ENCODE measurements at regions not wholly inside any gene's neighbourhood (a gene's known extent, or its start where the extent isn't known, plus 50 kb on each side); places are given as distances from the start of the nearest gene placed in this dataset.
"Not testable (repeated sequence)": the region's sequence is repeated elsewhere in the genome, so short reads cannot be mapped to it uniquely, and the experiment has no call there.

GRCh38 chr10:78342827-78343653, 309.4 kb downstream of the RPS24 start (continued):
- TF ChIP-seq ATF3 (IDR thresholded peaks at IDR 0.05) (no peak), POLR2AphosphoS5 (IDR thresholded peaks at IDR 0.05; ENCODE audit: low read depth, low read length) (no peak)

- H3K9me3 ChIP-seq (ENCODE audit: control insufficient read depth in 1 of 2, insufficient read depth in 1 of 2, low read depth in 1 of 2, low read length in 2 of 2); H3K27me3 ChIP-seq (ENCODE audit: insufficient read depth, low read length); H3K4me3 ChIP-seq (replicated peaks in 1 of 2; ENCODE audit: low read depth in 1 of 2, low read length in 2 of 2); H2AFZ ChIP-seq (ENCODE audit: low read depth, low read length, poor library complexity, severe bottlenecking); H3K27ac ChIP-seq (ENCODE audit: low read depth, low read length); ATAC-seq; CTCF ChIA-PET; H3K9ac ChIP-seq (ENCODE audit: low read length); DNase-seq (ENCODE audit: low read depth, low spot score); H3K36me3 ChIP-seq (ENCODE audit: control insufficient read depth in 1 of 2, insufficient read depth in 2 of 2, low read length in 2 of 2); intact Hi-C loops (cut with micrococcal nuclease); RAD21 ChIA-PET (ENCODE audit: low non-redundant PET in 1 of 2, low total read pairs in 2 of 2, uncharacterized antibody in 2 of 2, unreplicated experiment in 2 of 2); H4K20me1 ChIP-seq (ENCODE audit: insufficient read depth); BruUV-seq (replicated peaks); H3K79me2 ChIP-seq (ENCODE audit: insufficient read depth, low read length); H3K9me2 ChIP-seq (ENCODE audit: insufficient read depth); H3K4me1 ChIP-seq (ENCODE audit: control insufficient read depth in 1 of 2, insufficient read depth in 2 of 2, low read length in 2 of 2); H3K4me2 ChIP-seq (ENCODE audit: low read length); POLR2A ChIA-PET: not testable (repeated sequence)
Observed at GRCh38 chr10:78344257-78344656, 310.6 kb downstream of the RPS24 start.

GRCh38 chr10:78345515-78345914, 311.9 kb downstream of the RPS24 start:
- H3K27ac ChIP-seq (ENCODE audit: low read depth, low read length); H2AFZ ChIP-seq (ENCODE audit: low read depth, low read length, poor library complexity, severe bottlenecking); H3K9me2 ChIP-seq (ENCODE audit: insufficient read depth); H3K4me2 ChIP-seq (ENCODE audit: low read length); RAD21 ChIA-PET (ENCODE audit: low non-redundant PET in 1 of 2, low total read pairs in 2 of 2, uncharacterized antibody in 2 of 2, unreplicated experiment in 2 of 2); BruUV-seq (replicated peaks); H3K9me3 ChIP-seq (ENCODE audit: control insufficient read depth in 1 of 2, insufficient read depth in 1 of 2, low read depth in 1 of 2, low read length in 2 of 2); intact Hi-C loops (cut with micrococcal nuclease); ATAC-seq; H3K27me3 ChIP-seq (ENCODE audit: insufficient read depth, low read length); H3K79me2 ChIP-seq (ENCODE audit: insufficient read depth, low read length); H3K9ac ChIP-seq (ENCODE audit: low read length); H3K36me3 ChIP-seq (ENCODE audit: control insufficient read depth in 1 of 2, insufficient read depth in 2 of 2, low read length in 2 of 2); POLR2A ChIA-PET; DNase-seq (ENCODE audit: low read depth, low spot score); H4K20me1 ChIP-seq (ENCODE audit: insufficient read depth); H3K4me3 ChIP-seq (replicated peaks in 1 of 2; ENCODE audit: low read depth in 1 of 2, low read length in 2 of 2); H3K4me1 ChIP-seq (ENCODE audit: control insufficient read depth in 1 of 2, insufficient read depth in 2 of 2, low read length in 2 of 2); CTCF ChIA-PET: not testable (repeated sequence)

All from HCT116 (cell line).